ENCODE measurements at regions not wholly inside any gene's neighbourhood (a gene's known extent, or its start where the extent isn't known, plus 50 kb on each side); places are given as distances from the start of the nearest gene placed in this dataset.

DNA sequence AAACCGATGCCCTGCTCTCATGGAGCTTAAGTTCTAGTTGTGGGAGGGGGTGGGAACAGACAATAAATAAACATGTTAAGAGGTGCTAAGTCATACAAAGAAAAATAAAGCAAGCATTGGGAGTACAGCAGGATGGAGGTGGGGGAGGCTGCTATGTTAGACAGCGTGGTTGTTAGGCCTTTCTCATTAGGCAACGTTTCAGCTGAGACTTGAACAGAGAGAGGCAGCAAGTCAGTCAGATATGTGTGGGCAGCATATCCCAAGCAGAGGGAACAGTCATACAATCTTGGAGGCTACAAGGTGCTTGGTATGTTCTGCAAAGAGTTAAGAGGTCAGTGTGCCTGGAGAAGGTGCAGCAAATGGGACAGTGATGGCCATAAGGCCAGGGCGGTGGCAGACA, 97.7 kb upstream of the CCDC196 start:
- in situ Hi-C loops (cut with MboI; ENCODE audit: low sequenced_read_pairs): no loop called here

DNA sequence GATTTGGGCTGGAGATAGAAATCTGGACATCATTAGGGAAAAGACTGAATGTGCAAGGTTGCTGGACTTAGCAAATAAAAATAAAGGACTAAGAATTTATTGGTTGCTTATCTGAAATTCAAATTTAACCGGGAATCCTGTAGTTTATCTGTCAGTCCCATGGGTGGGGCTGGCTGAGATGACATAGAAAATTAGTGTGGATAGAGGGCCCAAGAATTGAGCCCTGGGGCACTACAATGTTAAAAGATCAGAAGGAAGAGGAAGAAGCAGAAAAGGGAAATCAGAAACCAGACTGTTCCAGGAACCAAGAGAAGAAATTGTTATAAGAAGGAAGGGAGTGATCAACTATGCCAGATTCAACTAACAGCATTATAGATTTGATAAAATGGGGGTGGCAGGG, 96.7 kb upstream of the CCDC196 start:
- in situ Hi-C loops (cut with MboI; ENCODE audit: low sequenced_read_pairs): no loop called here

DNA sequence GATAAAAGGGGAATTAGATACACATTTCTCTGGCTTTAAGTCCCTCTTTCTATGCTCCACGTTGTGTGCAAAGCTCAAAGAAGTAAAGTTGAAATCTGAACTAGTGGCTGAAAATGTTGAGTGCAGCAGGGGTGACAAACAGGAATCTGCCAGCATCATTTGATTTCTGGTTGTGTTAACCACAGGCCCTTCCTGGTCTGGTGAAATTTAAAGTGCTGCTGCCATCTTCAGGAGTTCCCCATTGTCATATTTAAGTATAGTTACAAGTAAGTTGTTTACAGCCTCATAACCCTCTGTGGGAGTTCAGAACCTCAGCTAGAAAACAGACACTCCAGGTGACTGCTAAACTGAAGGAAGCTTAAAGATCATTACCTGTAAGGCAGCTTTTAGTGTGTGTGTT, 90.9 kb upstream of the CCDC196 start:
- in situ Hi-C loops (cut with MboI; ENCODE audit: low sequenced_read_pairs): no loop called here

DNA sequence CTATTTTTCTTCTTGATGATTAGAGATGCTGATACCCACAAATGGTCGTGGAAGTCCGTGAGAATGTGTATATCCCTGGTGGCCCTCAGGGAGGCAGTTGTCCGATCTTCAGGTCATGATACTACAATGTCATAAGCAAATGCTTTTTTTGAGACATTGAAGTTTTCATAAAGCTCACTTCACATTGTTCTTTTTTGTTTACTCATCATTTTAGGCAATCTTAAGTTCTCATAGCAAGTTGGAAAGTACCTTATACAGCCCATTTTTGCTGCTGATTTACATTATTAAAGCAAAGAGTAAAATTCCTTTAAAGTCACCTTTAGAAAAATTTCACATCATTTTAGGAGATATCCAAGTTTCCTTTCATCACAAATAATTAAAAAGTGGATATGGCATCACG, 90.0 kb upstream of the CCDC196 start:
- in situ Hi-C loops (cut with MboI; ENCODE audit: low sequenced_read_pairs): no loop called here

DNA sequence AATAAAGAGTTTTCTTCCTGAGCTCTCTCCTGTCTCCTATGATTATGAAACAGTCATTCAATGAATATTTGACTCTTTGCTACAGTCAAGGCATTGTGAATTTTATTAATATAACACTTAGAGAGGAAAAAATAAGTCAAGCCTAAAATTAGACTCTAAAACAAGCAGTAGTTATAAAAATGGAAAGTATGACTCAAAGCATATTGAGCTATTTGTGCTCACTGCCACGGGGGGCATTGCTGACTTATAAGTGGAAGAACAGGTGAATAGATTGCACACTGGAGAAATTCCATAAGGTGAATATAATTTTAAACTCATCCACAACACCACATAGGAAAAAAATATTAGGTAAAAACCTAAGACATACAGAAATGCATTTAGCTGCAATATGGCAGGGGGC, 87.7 kb upstream of the CCDC196 start:
- in situ Hi-C loops (cut with MboI; ENCODE audit: low sequenced_read_pairs): no loop called here

GRCh38 chr14:66401449-66402095, 84.6 kb upstream of the CCDC196 start:
- in situ Hi-C loops (cut with MboI; ENCODE audit: low sequenced_read_pairs): no loop called here

DNA sequence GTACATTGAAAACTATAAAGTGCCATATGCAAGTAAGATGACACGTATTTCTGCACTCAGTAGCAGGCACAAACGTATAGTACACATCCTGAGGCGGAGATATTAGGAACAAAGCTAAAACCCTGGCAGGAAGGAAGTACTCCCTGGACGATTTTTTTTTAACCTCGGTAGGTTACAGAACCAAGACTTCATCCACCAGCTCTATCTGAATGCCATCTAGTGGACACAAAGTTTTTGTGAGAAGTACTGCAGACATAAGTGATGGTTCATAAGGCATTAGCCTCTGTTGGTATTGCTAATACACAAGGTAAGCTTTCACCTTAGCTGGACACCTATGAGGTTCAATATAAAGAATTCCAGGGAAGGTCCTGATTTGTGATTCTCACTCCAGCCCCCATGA, 83.0 kb upstream of the CCDC196 start:
- in situ Hi-C loops (cut with MboI; ENCODE audit: low sequenced_read_pairs): no loop called here

GRCh38 chr14:66404051-66404545, 82.1 kb upstream of the CCDC196 start:
- in situ Hi-C loops (cut with MboI; ENCODE audit: low sequenced_read_pairs): no loop called here

GRCh38 chr14:66405158-66405557, 81.0 kb upstream of the CCDC196 start:
- in situ Hi-C loops (cut with MboI; ENCODE audit: low sequenced_read_pairs): no loop called here

DNA sequence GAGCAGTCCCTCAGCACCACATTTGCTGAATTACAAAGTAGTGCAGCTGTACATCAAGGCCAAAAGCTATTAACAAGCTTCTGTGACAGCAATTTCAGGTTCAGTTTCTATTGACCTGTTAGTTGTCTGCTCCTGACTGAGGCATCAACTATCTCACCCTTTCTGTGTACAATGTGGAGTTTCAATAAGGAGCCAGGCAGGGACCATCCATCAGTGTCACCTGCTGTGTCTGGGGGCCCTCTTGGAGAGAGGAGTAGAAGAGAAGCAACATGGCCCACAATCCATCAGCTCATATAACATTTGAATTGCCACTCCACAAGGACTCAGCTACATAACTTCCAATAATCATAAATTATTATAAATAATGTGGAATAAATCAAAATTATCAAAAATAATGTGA, 72.3 kb upstream of the CCDC196 start:
- in situ Hi-C loops (cut with MboI; ENCODE audit: low sequenced_read_pairs): no loop called here

- in situ Hi-C loops (cut with MboI; ENCODE audit: low sequenced_read_pairs): no loop called here
Measured at GRCh38 chr14:66414511-66414910, 71.7 kb upstream of the CCDC196 start.

DNA sequence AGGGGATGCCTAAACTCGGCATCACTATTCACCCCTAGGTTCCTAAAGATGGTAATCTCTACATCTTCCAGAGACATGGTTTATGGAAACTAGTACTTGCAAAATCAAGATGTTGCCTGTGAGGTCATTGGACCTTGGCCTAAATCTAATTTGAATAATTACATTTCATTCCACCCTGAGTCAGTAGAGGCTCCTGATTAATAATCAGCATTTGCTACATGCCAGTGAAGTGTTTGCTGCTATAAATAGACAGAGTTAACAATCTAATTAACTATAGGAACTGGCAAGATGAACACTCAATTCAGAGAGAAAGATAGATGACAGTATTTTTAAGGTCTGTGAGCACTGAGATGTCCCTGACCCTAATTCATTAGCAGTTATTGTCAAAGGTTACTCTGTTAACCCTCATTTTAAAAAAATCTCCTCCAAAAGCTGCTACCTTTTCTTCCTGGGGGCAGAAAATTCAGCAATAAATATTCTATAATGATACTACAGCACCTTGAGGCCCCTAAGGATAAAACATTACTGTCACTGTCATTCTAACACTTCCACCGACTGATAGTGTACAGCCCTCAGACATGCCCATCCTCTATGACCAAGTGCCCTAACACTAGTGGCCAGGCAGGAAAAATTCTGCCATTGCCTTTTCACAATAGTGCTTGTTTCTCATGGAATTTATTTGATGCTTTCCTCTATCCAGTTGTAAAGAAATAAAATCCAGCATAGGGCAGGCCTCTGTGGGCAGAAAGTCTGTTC, 65.7 kb upstream of the CCDC196 start:
- in situ Hi-C loops (cut with MboI; ENCODE audit: low sequenced_read_pairs): no loop called here

DNA sequence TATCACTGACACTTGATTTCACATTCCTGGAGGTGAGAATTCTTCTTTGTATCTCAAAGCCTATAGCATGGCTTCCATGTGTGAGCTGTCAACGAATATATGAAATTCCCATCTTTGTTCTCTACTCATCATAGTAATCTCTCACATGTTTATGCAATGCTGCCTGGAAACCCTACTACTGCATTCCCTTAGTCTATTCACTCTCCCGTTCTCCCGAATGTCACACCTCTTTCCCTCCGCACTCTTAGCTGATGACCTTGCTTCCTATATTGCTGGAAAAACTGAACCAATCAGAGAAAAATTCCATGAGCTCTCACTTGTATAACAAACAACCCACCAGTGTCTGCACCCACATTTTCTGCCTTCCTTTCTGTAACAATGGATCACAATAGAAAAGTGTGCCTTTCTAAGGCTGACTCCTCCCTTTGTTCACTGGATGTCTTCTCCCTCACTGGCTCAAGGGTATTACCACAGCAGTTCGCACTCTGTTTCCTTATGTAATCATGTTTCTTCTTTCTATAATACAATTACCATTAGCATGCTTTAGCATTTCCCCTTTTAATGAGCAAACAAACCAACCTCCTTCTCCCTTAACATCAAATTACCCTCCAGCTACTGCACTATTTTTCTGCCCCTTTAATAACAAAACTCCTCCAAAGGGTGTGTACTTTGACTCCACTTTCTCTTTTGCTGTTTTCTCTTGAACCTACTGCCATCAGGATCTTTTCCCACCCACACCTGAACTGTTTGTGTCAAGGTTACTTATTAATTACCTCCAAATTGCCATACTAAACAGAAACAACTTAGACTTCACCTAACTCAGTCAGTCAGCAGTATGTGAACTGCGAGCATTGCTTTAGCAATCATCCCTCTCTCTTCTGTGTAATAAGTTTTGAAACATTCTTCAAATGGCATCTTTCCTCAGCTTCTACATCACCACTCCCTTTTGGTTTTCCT, 63.9 kb upstream of the CCDC196 start:
- in situ Hi-C loops (cut with MboI; ENCODE audit: low sequenced_read_pairs): no loop called here

DNA sequence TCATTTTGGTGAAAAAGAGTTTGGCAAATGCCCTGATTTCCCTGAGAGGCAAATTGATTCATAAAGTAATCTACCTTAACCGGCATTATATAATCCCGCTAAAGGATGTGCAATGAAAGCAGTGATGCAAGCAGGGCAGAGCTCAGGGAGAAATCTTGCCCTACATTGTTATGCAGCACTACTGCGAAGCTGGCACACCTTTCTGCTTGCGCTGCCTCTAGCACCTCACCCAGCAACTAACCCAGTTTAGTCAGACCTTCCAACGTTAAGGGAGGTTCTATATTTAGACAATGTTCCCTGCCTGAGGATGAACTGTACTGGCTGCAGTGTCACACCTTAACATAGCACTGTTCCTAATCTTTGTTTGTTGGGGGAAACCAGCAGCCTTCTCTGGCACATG, 60.8 kb upstream of the CCDC196 start:
- in situ Hi-C loops (cut with MboI; ENCODE audit: low sequenced_read_pairs): no loop called here

DNA sequence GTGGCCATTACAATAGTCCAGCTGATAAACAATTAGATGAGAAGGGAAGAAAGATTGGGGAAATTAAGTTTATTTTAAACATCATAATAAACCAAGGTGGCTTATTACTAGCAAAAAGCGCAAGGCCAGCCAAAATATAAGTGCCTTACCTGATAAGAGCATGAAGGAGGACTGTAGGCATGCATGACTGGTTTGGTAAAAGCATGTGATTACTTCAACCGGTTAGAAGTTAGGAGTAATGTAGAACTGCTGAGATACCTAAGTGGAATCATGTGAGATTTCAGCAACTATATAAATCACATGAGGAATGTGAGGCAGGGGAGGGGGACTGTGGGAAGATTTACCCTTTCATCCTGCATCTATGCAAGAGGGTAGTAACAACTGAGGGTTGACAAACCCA, 59.7 kb upstream of the CCDC196 start:
- in situ Hi-C loops (cut with MboI; ENCODE audit: low sequenced_read_pairs): no loop called here

- in situ Hi-C loops (cut with MboI; ENCODE audit: low sequenced_read_pairs): no loop called here
Measured at GRCh38 chr14:66432334-66432733, 53.8 kb upstream of the CCDC196 start.

DNA sequence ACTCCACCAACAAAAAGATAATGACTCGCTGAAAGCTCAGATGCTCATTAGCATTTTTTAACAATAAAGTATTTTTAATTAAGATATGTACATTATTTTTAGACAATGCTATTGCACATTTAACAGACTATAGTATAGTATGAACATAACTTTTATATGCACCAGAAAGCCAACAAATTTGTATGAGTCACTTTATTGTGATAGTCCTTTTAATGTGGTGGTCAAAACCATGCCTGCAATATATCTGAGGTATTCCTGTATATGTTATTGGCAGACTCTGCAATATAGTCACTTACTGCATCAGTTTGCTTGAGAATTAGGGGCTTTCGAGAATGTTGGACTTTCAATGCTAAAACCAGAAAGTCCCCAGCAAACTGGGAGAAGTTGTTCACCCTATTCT, 51.7 kb upstream of the CCDC196 start:
- in situ Hi-C loops (cut with MboI; ENCODE audit: low sequenced_read_pairs): no loop called here

DNA sequence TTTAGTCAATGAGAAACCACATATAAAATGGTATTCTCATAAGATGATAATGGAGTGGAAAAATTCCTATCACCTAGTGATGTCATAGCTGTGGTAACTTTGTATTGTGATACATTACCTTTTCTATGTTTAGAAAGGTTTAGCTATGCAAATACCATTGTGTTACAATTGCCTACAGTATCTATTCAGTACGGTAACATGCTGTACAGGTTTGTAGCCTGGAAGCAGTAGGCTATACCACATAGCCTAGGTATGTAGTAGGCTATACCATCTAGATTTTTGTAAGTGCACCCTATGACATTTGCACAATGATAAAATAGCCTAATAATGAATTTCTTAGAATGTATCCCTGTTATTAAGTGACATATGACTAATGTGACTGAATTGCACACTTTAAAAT, 50.5 kb upstream of the CCDC196 start:
- in situ Hi-C loops (cut with MboI; ENCODE audit: low sequenced_read_pairs): no loop called here
